DMS153 treated with DMSO at 0.1 percent for 48 hours (cell line): ENCODE measurements at regions not wholly inside any gene's neighbourhood (a gene's known extent, or its start where the extent isn't known, plus 50 kb on each side); places are given as distances from the start of the nearest gene placed in this dataset.
A peak's percentile ranks its signal among the peaks of the same experiment; 100 is the strongest.

Source experiments
- DNase-seq: peaks from one replicate; lab custom pipeline; 2025; ENCODE audit not compliant: unreplicated experiment; lab: John Stamatoyannopoulos, UW

- DNase-seq: no peak
Measured at GRCh38 chr2:211132573-211132972, 576.2 kb downstream of the CPS1 start.

- no peak for DNase-seq
Measured at GRCh38 chr2:211133766-211134165, 577.4 kb downstream of the CPS1 start.

- DNase-seq: no peak
Measured at GRCh38 chr2:211138551-211138950, 582.2 kb downstream of the CPS1 start.

- DNase-seq: no peak
Measured at GRCh38 chr2:211141646-211142045, 585.2 kb downstream of the CPS1 start.

GRCh38 chr2:211144078-211144477 lies 587.7 kb downstream of the CPS1 start:
- DNase-seq: no peak

GRCh38 chr2:211144974-211145665 lies 588.7 kb downstream of the CPS1 start:
- DNase-seq: no peak

GRCh38 chr2:211149731-211150130 lies 593.3 kb downstream of the CPS1 start:
- DNase-seq: no peak

GRCh38 chr2:211157211-211157610 lies 600.8 kb downstream of the CPS1 start:
- DNase-seq: no peak

- DNase-seq: peak; percentile 80
Measured at GRCh38 chr2:211157856-211158463, 601.6 kb downstream of the CPS1 start.

GRCh38 chr2:211159972-211160371 lies 603.6 kb downstream of the CPS1 start:
- no peak for DNase-seq

GRCh38 chr2:211161236-211161635 lies 604.8 kb downstream of the CPS1 start:
- no peak for DNase-seq

GRCh38 chr2:211162911-211163310 lies 606.5 kb downstream of the CPS1 start:
- no peak for DNase-seq

- no peak for DNase-seq
Measured at GRCh38 chr2:211170843-211171242, 614.4 kb downstream of the CPS1 start.

- DNase-seq: no peak
Measured at GRCh38 chr2:211174021-211174420, 617.6 kb downstream of the CPS1 start.

GRCh38 chr2:211174631-211175030 lies 618.2 kb downstream of the CPS1 start:
- no peak for DNase-seq

- DNase-seq: no peak
Measured at GRCh38 chr2:211175956-211176355, 619.6 kb downstream of the CPS1 start.

GRCh38 chr2:211176514-211177141 lies 620.2 kb downstream of the CPS1 start:
- DNase-seq: no peak

GRCh38 chr2:211181626-211182025 lies 625.2 kb downstream of the CPS1 start:
- DNase-seq: no peak

- no peak for DNase-seq
Measured at GRCh38 chr2:211187602-211188001, 631.2 kb downstream of the CPS1 start.

- DNase-seq: no peak
Measured at GRCh38 chr2:211203986-211204385, 647.6 kb downstream of the CPS1 start.

- no peak for DNase-seq
Measured at GRCh38 chr2:211204456-211204855, 648.1 kb downstream of the CPS1 start.

- DNase-seq: no peak
Measured at GRCh38 chr2:211204902-211205301, 648.5 kb downstream of the CPS1 start.
